ENCODE measurements at regions not wholly inside any gene's neighbourhood (a gene's known extent, or its start where the extent isn't known, plus 50 kb on each side); places are given as distances from the start of the nearest gene placed in this dataset.

- Histone ChIP-seq H3K27me3 (ENCODE audit: insufficient read depth) (no peaks in the 10 kb centered on the region), H3F3A (replicated peaks; ENCODE audit: low read depth) (no peaks in the 10 kb centered on the region), H3K4me3 (no peak overlapping the region), H3K4me2 (no peak overlapping the region), H3K79me2 (replicated peaks; ENCODE audit: insufficient read depth) (no peaks in the 10 kb centered on the region), H3K36me3 (ENCODE audit: insufficient read depth) (no peaks in the 10 kb centered on the region), H3K4me1 (ENCODE audit: insufficient read depth) (no peaks in the 10 kb centered on the region), H4K20me1 (replicated peaks; ENCODE audit: insufficient read depth) (no peaks in the 10 kb centered on the region), H3K27ac (ENCODE audit: low read depth) (no peak overlapping the region), H2AFZ (peak overlapping the region; percentile 53; the same call in 1 of the 2 replicates), H3K9me2 (ENCODE audit: insufficient read depth) (0 out of 2 replicates have a peak, but pooled peaks cover 6% of the 10 kb centered on the region)
- Mint-ChIP-seq H3K4me1 (peaks cover 2% of the 10 kb centered on the region; the same call in 1 of the 3 replicates), H3K27me3 (ENCODE audit: insufficient read depth, low read depth, poor library complexity) (no peaks in the 10 kb centered on the region), H3K27ac (peak overlapping the region; percentile 43; the same call in 1 of the 2 replicates), H3K9me3 (peaks cover 7% of the 10 kb centered on the region; the same call in 2 of the 3 replicates), H3K4me3 (no peak overlapping the region), H3K36me3 (ENCODE audit: low read depth) (peaks cover 8% of the 10 kb centered on the region; the same call in 2 of the 3 replicates)
- no peak for TF ChIP-seq ZNF462 (CRISPR knock-in tag; IDR thresholded peaks at IDR 0.05)
- TF ChIP-seq, protein P1, sequence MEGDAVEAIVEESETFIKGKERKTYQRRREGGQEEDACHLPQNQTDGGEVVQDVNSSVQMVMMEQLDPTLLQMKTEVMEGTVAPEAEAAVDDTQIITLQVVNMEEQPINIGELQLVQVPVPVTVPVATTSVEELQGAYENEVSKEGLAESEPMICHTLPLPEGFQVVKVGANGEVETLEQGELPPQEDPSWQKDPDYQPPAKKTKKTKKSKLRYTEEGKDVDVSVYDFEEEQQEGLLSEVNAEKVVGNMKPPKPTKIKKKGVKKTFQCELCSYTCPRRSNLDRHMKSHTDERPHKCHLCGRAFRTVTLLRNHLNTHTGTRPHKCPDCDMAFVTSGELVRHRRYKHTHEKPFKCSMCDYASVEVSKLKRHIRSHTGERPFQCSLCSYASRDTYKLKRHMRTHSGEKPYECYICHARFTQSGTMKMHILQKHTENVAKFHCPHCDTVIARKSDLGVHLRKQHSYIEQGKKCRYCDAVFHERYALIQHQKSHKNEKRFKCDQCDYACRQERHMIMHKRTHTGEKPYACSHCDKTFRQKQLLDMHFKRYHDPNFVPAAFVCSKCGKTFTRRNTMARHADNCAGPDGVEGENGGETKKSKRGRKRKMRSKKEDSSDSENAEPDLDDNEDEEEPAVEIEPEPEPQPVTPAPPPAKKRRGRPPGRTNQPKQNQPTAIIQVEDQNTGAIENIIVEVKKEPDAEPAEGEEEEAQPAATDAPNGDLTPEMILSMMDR (conservative IDR thresholded peaks at IDR 0.05; ENCODE audit: low read depth in 2 of 2) = peak in 1 of 2 experiments; percentile 27; a peak in 1 of 4 replicates
- ATAC-seq = no peak
- peak; percentile 2 for DNase-seq (ENCODE audit: low spot score)
Measured at GRCh38 chr5:30620481-30621085, 572.9 kb upstream of the CDH6 start.

DNA sequence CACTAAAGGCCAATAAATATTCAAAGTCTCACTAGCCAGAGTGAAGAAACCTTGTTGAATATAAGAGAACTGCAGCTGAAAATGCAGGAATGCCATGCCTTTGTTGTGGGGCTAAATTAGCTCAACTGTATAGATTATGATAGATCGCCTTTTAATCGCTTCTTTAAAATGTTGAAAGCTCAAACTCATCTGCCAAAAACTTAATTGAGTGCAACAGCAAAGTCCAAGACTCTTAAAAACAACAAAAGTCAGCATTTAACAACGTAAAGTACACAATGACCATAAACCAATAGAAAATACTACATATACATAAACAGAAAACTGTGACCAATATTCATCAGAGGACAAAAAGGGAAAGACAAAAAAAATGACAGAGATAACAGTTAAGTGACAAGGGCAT, 585.0 kb upstream of the CDH6 start:
- no peak overlapping the region for H3K27ac Mint-ChIP-seq
- Histone ChIP-seq H3K27me3 (ENCODE audit: insufficient read depth) (peaks cover 33% of the 10 kb centered on the region), H3F3A (replicated peaks; ENCODE audit: low read depth) (no peaks in the 10 kb centered on the region), H3K9me2 (ENCODE audit: insufficient read depth) (no peaks in the 10 kb centered on the region), H3K4me3 (no peak overlapping the region), H4K20me1 (replicated peaks; ENCODE audit: insufficient read depth) (no peaks in the 10 kb centered on the region), H3K79me2 (replicated peaks; ENCODE audit: insufficient read depth) (no peaks in the 10 kb centered on the region), H3K4me2 (peak overlapping the region; percentile 57), H3K27ac (ENCODE audit: low read depth) (no peak overlapping the region), H2AFZ (no peak overlapping the region), H3K36me3 (ENCODE audit: insufficient read depth) (no peaks in the 10 kb centered on the region), H3K4me1 (ENCODE audit: insufficient read depth) (peaks cover 17% of the 10 kb centered on the region)
- no peaks in the 10 kb centered on the region for H3K27me3 Mint-ChIP-seq (ENCODE audit: insufficient read depth, low read depth, poor library complexity)
- H3K4me3 Mint-ChIP-seq = no peak overlapping the region
- peaks cover 6% of the 10 kb centered on the region; the same call in 2 of the 3 replicates for H3K36me3 Mint-ChIP-seq (ENCODE audit: low read depth)
- H3K9me3 Mint-ChIP-seq = no peaks in the 10 kb centered on the region; the same call in 2 of the 3 replicates
- DNase-seq (ENCODE audit: low spot score) (no peak), ATAC-seq (no peak)
- H3K4me1 Mint-ChIP-seq = no peaks in the 10 kb centered on the region
- TF ChIP-seq ZNF331 (CRISPR knock-in tag; IDR thresholded peaks at IDR 0.05; ENCODE audit: low read depth) (no peak), ZNF114 (CRISPR knock-in tag; IDR thresholded peaks at IDR 0.05) (no peak), STAT1 (IDR thresholded peaks at IDR 0.05; ENCODE audit: unreplicated experiment) (no peak), EZH2 (IDR thresholded peaks at IDR 0.05; ENCODE audit: low read depth, unreplicated experiment) (no peak)

Data from GM23338 (cell line).